ENCODE measurements at regions not wholly inside any gene's neighbourhood (a gene's known extent, or its start where the extent isn't known, plus 50 kb on each side); places are given as distances from the start of the nearest gene placed in this dataset.

DNA sequence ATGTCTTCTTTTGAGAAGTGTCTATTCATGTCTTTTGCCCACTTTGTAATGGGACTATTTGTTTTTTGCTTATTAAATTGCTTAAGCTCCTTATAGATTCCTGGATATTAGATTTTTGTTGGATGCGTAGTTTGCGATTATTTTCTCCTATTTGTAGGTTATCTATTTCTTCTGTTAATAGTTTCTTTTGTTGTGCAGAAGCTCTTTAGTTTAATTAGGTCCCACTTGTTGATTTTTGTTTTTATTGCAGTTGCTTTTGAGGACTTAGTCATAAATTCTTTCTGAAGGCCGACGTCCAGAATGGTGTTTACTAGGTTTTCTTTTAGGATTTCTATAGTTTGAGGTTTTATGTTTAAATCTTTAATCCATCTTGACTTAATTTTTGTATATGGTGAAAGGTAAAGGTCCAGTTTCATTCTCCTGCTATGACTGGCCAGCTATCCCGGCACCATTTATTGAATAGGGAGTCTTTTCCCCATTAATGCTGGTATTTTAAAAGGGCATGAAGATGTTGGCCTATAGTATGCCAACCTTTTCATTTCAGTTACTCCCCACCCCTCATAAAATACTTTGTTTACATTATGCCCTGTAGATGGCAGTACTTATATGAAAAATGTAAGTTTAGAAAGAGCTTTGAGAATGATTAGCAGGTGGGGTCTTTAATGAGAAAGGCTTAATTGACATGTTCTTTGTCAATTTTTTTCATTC, 62.9 kb upstream of the PSMA6 start:
- TF ChIP-seq, protein P1, sequence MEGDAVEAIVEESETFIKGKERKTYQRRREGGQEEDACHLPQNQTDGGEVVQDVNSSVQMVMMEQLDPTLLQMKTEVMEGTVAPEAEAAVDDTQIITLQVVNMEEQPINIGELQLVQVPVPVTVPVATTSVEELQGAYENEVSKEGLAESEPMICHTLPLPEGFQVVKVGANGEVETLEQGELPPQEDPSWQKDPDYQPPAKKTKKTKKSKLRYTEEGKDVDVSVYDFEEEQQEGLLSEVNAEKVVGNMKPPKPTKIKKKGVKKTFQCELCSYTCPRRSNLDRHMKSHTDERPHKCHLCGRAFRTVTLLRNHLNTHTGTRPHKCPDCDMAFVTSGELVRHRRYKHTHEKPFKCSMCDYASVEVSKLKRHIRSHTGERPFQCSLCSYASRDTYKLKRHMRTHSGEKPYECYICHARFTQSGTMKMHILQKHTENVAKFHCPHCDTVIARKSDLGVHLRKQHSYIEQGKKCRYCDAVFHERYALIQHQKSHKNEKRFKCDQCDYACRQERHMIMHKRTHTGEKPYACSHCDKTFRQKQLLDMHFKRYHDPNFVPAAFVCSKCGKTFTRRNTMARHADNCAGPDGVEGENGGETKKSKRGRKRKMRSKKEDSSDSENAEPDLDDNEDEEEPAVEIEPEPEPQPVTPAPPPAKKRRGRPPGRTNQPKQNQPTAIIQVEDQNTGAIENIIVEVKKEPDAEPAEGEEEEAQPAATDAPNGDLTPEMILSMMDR (IDR thresholded peaks at IDR 0.05; ENCODE audit: insufficient read depth, low read length, poor library complexity, severe bottlenecking), result peak; percentile 34
- no peak for TF ChIP-seq EZH2phosphoT487 (conservative IDR thresholded peaks at IDR 0.05; ENCODE audit: low read length)
